ENCODE measurements at regions not wholly inside any gene's neighbourhood (a gene's known extent, or its start where the extent isn't known, plus 50 kb on each side); places are given as distances from the start of the nearest gene placed in this dataset.

- intact Hi-C loops (cut with micrococcal nuclease; ENCODE audit: unreplicated experiment) (no loop called here), in situ Hi-C loops (cut with MboI) (no loop called here)
- TF ChIP-seq RAD51 (IDR thresholded peaks at IDR 0.05) (no peak), CHD2 (IDR thresholded peaks at IDR 0.05; ENCODE audit: borderline replicate concordance, low read depth, low read length) (no peak), SMAD5 (IDR thresholded peaks at IDR 0.05; ENCODE audit: low read depth) (no peak), NR2C1 (IDR thresholded peaks at IDR 0.05) (no peak), POLR2AphosphoS5 (IDR thresholded peaks at IDR 0.05; ENCODE audit: low read length) (no peak), IRF4 (IDR thresholded peaks at IDR 0.05; ENCODE audit: low read depth, low read length) (no peak), JUNB (IDR thresholded peaks at IDR 0.05) (no peak), ATF7 (IDR thresholded peaks at IDR 0.05; ENCODE audit: low read depth) (no peak), NR2F1 (conservative IDR thresholded peaks at IDR 0.05) (no peak), ETV6 (conservative IDR thresholded peaks at IDR 0.05 in 1 of 2, IDR thresholded peaks at IDR 0.05 in 1 of 2; ENCODE audit: borderline replicate concordance in 1 of 2, low read depth in 1 of 2) (no peak), SP1 (IDR thresholded peaks at IDR 0.05; ENCODE audit: low read depth, low read length) (no peak), ELK1 (IDR thresholded peaks at IDR 0.05; ENCODE audit: low read depth, low read length) (no peak), TARDBP (IDR thresholded peaks at IDR 0.05; ENCODE audit: borderline replicate concordance) (no peak), CREM (IDR thresholded peaks at IDR 0.05; ENCODE audit: low read depth) (no peak), ZBTB40 (IDR thresholded peaks at IDR 0.05; ENCODE audit: borderline replicate concordance) (no peak), HCFC1 (IDR thresholded peaks at IDR 0.05; ENCODE audit: low read length) (no peak), RAD21 (IDR thresholded peaks at IDR 0.05; ENCODE audit: insufficient read depth, low read depth, low read length) (no peak), SRF (IDR thresholded peaks at IDR 0.05; ENCODE audit: low read depth in 2 of 2, low read length in 2 of 2) (no peak), GABPA (IDR thresholded peaks at IDR 0.05; ENCODE audit: low read depth) (no peak), NFYA (IDR thresholded peaks at IDR 0.05; ENCODE audit: borderline replicate concordance, low read depth, low read length) (no peak)
- Histone ChIP-seq H3K36me3 (ENCODE audit: control insufficient read depth in 2 of 2, insufficient read depth in 2 of 2, low read length in 1 of 2) (no peaks in the 10 kb centered on the region), H3K9me3 (replicated peaks; ENCODE audit: control insufficient read depth, insufficient read depth, low read length) (no peaks in the 10 kb centered on the region; the same call in 2 of the 3 replicates), H3K4me2 (ENCODE audit: control insufficient read depth, insufficient read depth) (no peak overlapping the region), H3K4me1 (ENCODE audit: control insufficient read depth, insufficient read depth, low read length) (no peaks in the 10 kb centered on the region), H3K4me3 (no peak overlapping the region), H2AFZ (ENCODE audit: control insufficient read depth, low read depth, low read length) (no peak overlapping the region), H3K27ac (ENCODE audit: control insufficient read depth, insufficient read depth) (no peak overlapping the region), H4K20me1 (ENCODE audit: control insufficient read depth, insufficient read depth) (no peaks in the 10 kb centered on the region), H3K9ac (ENCODE audit: control insufficient read depth, insufficient read depth, low read length) (no peak overlapping the region), H3K79me2 (ENCODE audit: control insufficient read depth, insufficient read depth, low read length) (no peaks in the 10 kb centered on the region), H3K27me3 (replicated peaks in 1 of 2; ENCODE audit: control insufficient read depth in 2 of 2, insufficient read depth in 2 of 2, low read length in 1 of 2) (no peaks in the 10 kb centered on the region)
- ChIA-PET RAD21 (ENCODE audit: unreplicated experiment) (no interaction called here), POLR2A (no interaction called here), SMC1A (ENCODE audit: uncharacterized antibody, unreplicated experiment) (no interaction called here), CTCF (interaction anchor here (1.7 kb wide), 1 partner anchor 9 kb away, joined by 6 read pairs; no protein-coding TSS in a partner anchor)
- ATAC-seq (no peak), FAIRE-seq (no peak), DNase-seq (ENCODE audit: low read depth, low spot score) (no peak)
- no TSS peak for BruUV-seq (replicated peaks)
- 0% methylated on average over 1 of the region's 1 CpG for WGBS (ENCODE audit: insufficient coverage, insufficient replicate concordance, low lambda C conversion rate, missing lambda C conversion rate)
Observed at GRCh38 chr12:127301876-127302275, 965.1 kb upstream of the TMEM132C start.
